Ovary (tissue), 3 donors: ENCODE measurements at regions not wholly inside any gene's neighbourhood (a gene's known extent, or its start where the extent isn't known, plus 50 kb on each side); places are given as distances from the start of the nearest gene placed in this dataset.
"Not testable (repeated sequence)": the region's sequence is repeated elsewhere in the genome, so short reads cannot be mapped to it uniquely, and the experiment has no call there.

ENCODE experiments used
- CTCF ChIP-seq, 3 donors: fragments of 450-650 bp in 2 of 3; fragments of 200-600 bp in 1 of 3; IDR thresholded peaks; one replicate each; pipeline versions ENCODE4 v1.5.1 to v1.8.0; 2016 to 2022; ENCODE audit warnings: antibody characterized with exemption in 3 of 3, mild to moderate bottlenecking in 1 of 3
- EP300 ChIP-seq: sonication (generic); formaldehyde crosslinking; IDR thresholded peaks from one replicate; pipeline ENCODE4 v1.6.1; 2017; ENCODE audit warnings: antibody characterized with exemption
- POLR2A ChIP-seq: fragments of 450-650 bp; IDR thresholded peaks from one replicate; pipeline ENCODE4 v1.6.1; 2017; ENCODE audit warnings: antibody characterized with exemption, mild to moderate bottlenecking, moderate library complexity
- donor health status: DM: no; HTN: no; CAD: no.

- TF ChIP-seq CTCF (IDR thresholded peaks at IDR 0.05); POLR2A; EP300: not testable (repeated sequence)
Observed at GRCh38 chr7:116373229-116373628, 126.3 kb upstream of the CAV2 start.
